B cell (primary cell): ENCODE measurements at regions not wholly inside any gene's neighbourhood (a gene's known extent, or its start where the extent isn't known, plus 50 kb on each side); places are given as distances from the start of the nearest gene placed in this dataset.

Source experiments
- ATAC-seq: fragments of 200-7000 bp; cut with Tn5 transposase; one replicate; pipeline ENCODE4 v1.10.0; 2021; ENCODE audit warnings: low read depth, mild to moderate bottlenecking, moderate number of reproducible peaks, moderate library complexity
- CTCF ChIA-PET: fragments of 350-600 bp; sonication (Branson Sonifier 250); formaldehyde crosslinking; loops from one replicate; lab custom pipeline; 2021; ENCODE audit warnings: antibody characterized with exemption, inconsistent platforms; lab: Charles Lee
- POLR2A ChIA-PET: fragments of 350-600 bp; sonication (Branson Sonifier 250); formaldehyde crosslinking; loops from one replicate; lab custom pipeline; 2021; ENCODE audit warnings: antibody characterized with exemption; lab: Charles Lee
- DNase-seq: peaks from one replicate; pipeline ENCODE4 v3.0.0; 2013
- H2AFZ ChIP-seq: 2 replicates; pipeline ENCODE4 v1.6.1; 2012; ENCODE audit warnings: mild to moderate bottlenecking, low read depth, low read length; ENCODE audit not compliant: insufficient read depth, poor library complexity, severe bottlenecking
- H3K27ac ChIP-seq, 2 donors: 1 replicate in 1 of 2; 2 replicates in 1 of 2; pipeline ENCODE4 v1.5.1; 2012 to 2013; ENCODE audit warnings: low read length in 2 of 2, mild to moderate bottlenecking in 2 of 2, moderate library complexity in 1 of 2
- H3K27me3 ChIP-seq, 4 experiments: fragments of 200-600 bp in 1 of 4; sonication (generic) in 1 of 4; replicated peaks in 1 of 4; 1 replicate in 2 of 4; 2 replicates in 2 of 4; pipeline versions ENCODE4 v1.6.1 to v1.7.0; 2013 to 2016; ENCODE audit warnings: low read length in 3 of 4, mild to moderate bottlenecking in 2 of 4, mixed read lengths in 1 of 4, moderate library complexity in 1 of 4; ENCODE audit not compliant: insufficient read depth in 4 of 4, control insufficient read depth in 3 of 4; ENCODE audit errors: control extremely low read depth in 1 of 4
- H3K36me3 ChIP-seq, 2 experiments: replicated peaks in 1 of 2; 1 replicate in 1 of 2; 2 replicates in 1 of 2; pipeline versions ENCODE4 v1.6.1 to v1.7.1; 2013; ENCODE audit warnings: low read length in 1 of 2; ENCODE audit not compliant: insufficient read depth in 2 of 2, control insufficient read depth in 1 of 2; ENCODE audit errors: control extremely low read depth in 1 of 2, extremely low read depth in 1 of 2
- H3K4me1 ChIP-seq, 2 donors: fragments of 200-600 bp in 1 of 2; sonication (generic) in 1 of 2; 1 replicate in 1 of 2; 2 replicates in 1 of 2; pipeline versions ENCODE4 v1.5.1 to v1.6.1; 2013 to 2017; ENCODE audit warnings: low read length in 2 of 2; ENCODE audit not compliant: control insufficient read depth in 2 of 2, insufficient read depth in 2 of 2
- H3K4me2 ChIP-seq: replicated peaks from 2 replicates; pipeline ENCODE3; 2012; ENCODE audit warnings: mild to moderate bottlenecking, low read depth, low read length; ENCODE audit not compliant: poor library complexity, severe bottlenecking
- H3K4me3 ChIP-seq, 5 experiments: fragments of 200-600 bp in 1 of 5; sonication (generic) in 1 of 5; 1 replicate in 3 of 5; 2 replicates in 2 of 5; pipeline versions ENCODE4 v1.5.1 to v1.7.0; 2011 to 2016; ENCODE audit warnings: low read length in 4 of 5, mild to moderate bottlenecking in 4 of 5, low read depth in 2 of 5, control low read depth in 1 of 5, moderate library complexity in 1 of 5; ENCODE audit not compliant: insufficient read depth in 1 of 5; ENCODE audit errors: control extremely low read depth in 1 of 5, extremely low read depth in 1 of 5
- H3K79me2 ChIP-seq: fragments of 200-600 bp; sonication (generic); one replicate; pipeline ENCODE4 v1.6.0; 2016; ENCODE audit warnings: low read length; ENCODE audit not compliant: control insufficient read depth, insufficient read depth
- H3K9ac ChIP-seq: fragments of 200-600 bp; sonication (generic); 2 replicates; pipeline ENCODE4 v1.6.1; 2017; ENCODE audit warnings: mild to moderate bottlenecking, low read length, moderate library complexity
- H3K9me3 ChIP-seq, 3 donors: one replicate each; pipeline versions ENCODE4 v1.6.1 to v1.7.1; 2013; ENCODE audit warnings: low read length in 2 of 3; ENCODE audit not compliant: control insufficient read depth in 2 of 3, insufficient read depth in 1 of 3; ENCODE audit errors: control extremely low read depth in 1 of 3
- H4K20me1 ChIP-seq: 2 replicates; pipeline ENCODE4 v1.6.0; 2012; ENCODE audit warnings: mild to moderate bottlenecking, low read length; ENCODE audit not compliant: insufficient read depth, control insufficient read depth, poor library complexity, severe bottlenecking
- H3K27ac Mint-ChIP-seq: one replicate; pipeline ENCODE4 v1.8.0; 2021; ENCODE audit warnings: mixed read lengths
- H3K27me3 Mint-ChIP-seq: one replicate; pipeline ENCODE4 v1.8.0; 2021; ENCODE audit warnings: mixed read lengths
- H3K4me1 Mint-ChIP-seq: one replicate; pipeline ENCODE4 v1.8.0; 2021; ENCODE audit warnings: mixed read lengths
- H3K4me3 Mint-ChIP-seq: one replicate; pipeline ENCODE4 v1.8.0; 2021; ENCODE audit warnings: mixed read lengths
- H3K9me3 Mint-ChIP-seq: one replicate; pipeline ENCODE4 v1.8.0; 2022; ENCODE audit warnings: mixed read lengths; ENCODE audit not compliant: insufficient read depth
- EZH2 ChIP-seq: IDR thresholded peaks from 2 replicates; pipeline ENCODE4 v1.6.1; 2012; ENCODE audit warnings: borderline replicate concordance, low read depth, mild to moderate bottlenecking, moderate library complexity, low read length; ENCODE audit not compliant: insufficient read depth, poor library complexity, severe bottlenecking
- WGBS: methylation state at CpG from one replicate; pipeline ENCODE4 v1.1.5; 2013; ENCODE audit warnings: missing lambda C conversion rate; ENCODE audit not compliant: insufficient coverage; 5-methylcytosine and 5-hydroxymethylcytosine counted together
- intact Hi-C: fragments of 100-400 bp; cut with micrococcal nuclease; formaldehyde crosslinking; loops from one replicate; pipeline ENCODE4 v1.10.0; 2022
- TF ChIP-seq, protein P1 (sequence below): fragments of 200-600 bp; IDR thresholded peaks from one replicate; pipeline ENCODE4 v1.8.0; 2022; ENCODE audit warnings: antibody characterized with exemption, mild to moderate bottlenecking

DNA sequence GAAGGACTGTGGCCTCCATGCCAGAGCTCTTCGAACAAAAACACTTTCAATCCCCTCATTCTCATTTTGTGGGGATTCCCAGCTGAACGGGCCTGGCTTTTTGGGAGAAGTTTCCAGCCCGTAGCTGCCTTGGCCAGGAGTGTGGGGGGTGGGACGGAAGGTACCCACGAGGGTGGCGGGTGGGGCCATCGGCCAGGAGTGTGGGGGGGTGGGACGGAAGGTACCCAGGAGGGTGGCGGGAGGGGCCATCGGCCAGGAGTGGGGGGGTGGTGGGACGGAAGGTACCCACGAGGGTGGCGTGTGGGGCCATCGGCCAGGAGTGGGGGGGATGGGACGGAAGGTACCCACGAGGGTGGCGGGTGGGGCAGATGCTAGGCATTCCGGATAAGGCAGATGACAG lies 71.7 kb upstream of the ZBTB18 start:
- no peaks in the 10 kb centered on the region for H3K79me2 ChIP-seq
- H3K27me3 ChIP-seq: peaks cover 0 to 6% (median 1%) of the 10 kb centered on the region in 4 experiments
- DNase-seq (peak; percentile 19), ATAC-seq (no peak)
- H3K4me3 ChIP-seq: no peak overlapping the region
- CTCF ChIA-PET: no interaction called here
- H2AFZ ChIP-seq: no peak overlapping the region
- no peak overlapping the region for H3K4me2 ChIP-seq
- no peaks in the 10 kb centered on the region for H3K4me1 Mint-ChIP-seq
- no peak overlapping the region for H3K27ac Mint-ChIP-seq
- WGBS: 95% methylated on average over 6 of the region's 18 CpGs
- no peak overlapping the region for H3K9ac ChIP-seq
- no peaks in the 10 kb centered on the region for H3K36me3 ChIP-seq
- POLR2A ChIA-PET: no interaction called here
- TF ChIP-seq EZH2: no peak
- TF ChIP-seq, protein P1, sequence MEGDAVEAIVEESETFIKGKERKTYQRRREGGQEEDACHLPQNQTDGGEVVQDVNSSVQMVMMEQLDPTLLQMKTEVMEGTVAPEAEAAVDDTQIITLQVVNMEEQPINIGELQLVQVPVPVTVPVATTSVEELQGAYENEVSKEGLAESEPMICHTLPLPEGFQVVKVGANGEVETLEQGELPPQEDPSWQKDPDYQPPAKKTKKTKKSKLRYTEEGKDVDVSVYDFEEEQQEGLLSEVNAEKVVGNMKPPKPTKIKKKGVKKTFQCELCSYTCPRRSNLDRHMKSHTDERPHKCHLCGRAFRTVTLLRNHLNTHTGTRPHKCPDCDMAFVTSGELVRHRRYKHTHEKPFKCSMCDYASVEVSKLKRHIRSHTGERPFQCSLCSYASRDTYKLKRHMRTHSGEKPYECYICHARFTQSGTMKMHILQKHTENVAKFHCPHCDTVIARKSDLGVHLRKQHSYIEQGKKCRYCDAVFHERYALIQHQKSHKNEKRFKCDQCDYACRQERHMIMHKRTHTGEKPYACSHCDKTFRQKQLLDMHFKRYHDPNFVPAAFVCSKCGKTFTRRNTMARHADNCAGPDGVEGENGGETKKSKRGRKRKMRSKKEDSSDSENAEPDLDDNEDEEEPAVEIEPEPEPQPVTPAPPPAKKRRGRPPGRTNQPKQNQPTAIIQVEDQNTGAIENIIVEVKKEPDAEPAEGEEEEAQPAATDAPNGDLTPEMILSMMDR: no peak
- H3K4me1 ChIP-seq: no peaks in the 10 kb centered on the region
- peaks cover 17% of the 10 kb centered on the region for H3K27me3 Mint-ChIP-seq
- H3K4me3 Mint-ChIP-seq: no peak overlapping the region
- no peaks in the 10 kb centered on the region for H4K20me1 ChIP-seq
- H3K9me3 Mint-ChIP-seq: no peaks in the 10 kb centered on the region
- no peak overlapping the region for H3K27ac ChIP-seq
- H3K9me3 ChIP-seq: no peaks in the 10 kb centered on the region
- intact Hi-C loops: no loop called here

DNA sequence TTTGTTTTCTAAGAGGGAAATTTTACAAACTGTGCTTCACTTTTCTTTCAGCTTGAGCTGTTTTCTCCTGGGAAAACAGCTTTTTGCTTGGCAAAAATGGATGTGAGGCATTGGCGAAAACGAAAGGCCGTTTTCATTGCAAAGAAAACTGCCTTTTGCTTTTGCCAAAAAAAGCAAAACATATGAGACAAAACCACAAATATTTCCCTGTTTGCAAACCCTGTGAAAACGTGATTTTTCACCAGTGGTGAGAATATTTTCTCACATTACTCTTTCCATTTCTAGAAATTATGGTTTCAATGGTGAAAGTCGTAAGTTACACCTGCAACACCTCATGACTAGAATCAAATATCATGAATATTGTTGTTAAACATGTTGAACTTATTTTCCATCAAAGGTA lies 74.0 kb upstream of the ZBTB18 start:
- no peak overlapping the region for H3K4me2 ChIP-seq
- no peaks in the 10 kb centered on the region for H4K20me1 ChIP-seq
- ChIA-PET POLR2A (no interaction called here), CTCF (no interaction called here)
- H3K27me3 ChIP-seq: peaks cover 0 to 8% (median 3%) of the 10 kb centered on the region in 4 experiments
- no peaks in the 10 kb centered on the region for H3K79me2 ChIP-seq
- H3K27me3 Mint-ChIP-seq: peaks cover 23% of the 10 kb centered on the region
- ATAC-seq (no peak), DNase-seq (no peak)
- H3K4me1 Mint-ChIP-seq: no peaks in the 10 kb centered on the region
- TF ChIP-seq, protein P1: no peak
- TF ChIP-seq EZH2: no peak
- H3K9ac ChIP-seq: no peak overlapping the region
- WGBS: 40% methylated on average over 1 of the region's 5 CpGs
- H3K4me3 Mint-ChIP-seq: no peak overlapping the region
- intact Hi-C loops: no loop called here
- H2AFZ ChIP-seq: no peak overlapping the region
- no peaks in the 10 kb centered on the region for H3K36me3 ChIP-seq
- no peak overlapping the region for H3K27ac ChIP-seq
- H3K4me3 ChIP-seq: no peak overlapping the region
- H3K27ac Mint-ChIP-seq: no peak overlapping the region
- no peaks in the 10 kb centered on the region for H3K9me3 ChIP-seq
- no peaks in the 10 kb centered on the region for H3K4me1 ChIP-seq
- no peaks in the 10 kb centered on the region for H3K9me3 Mint-ChIP-seq
